HepG2 (cell line): ENCODE measurements at regions not wholly inside any gene's neighbourhood (a gene's known extent, or its start where the extent isn't known, plus 50 kb on each side); places are given as distances from the start of the nearest gene placed in this dataset.

Source experiments
- ATAC-seq: fragments of 200-7000 bp; cut with Tn5 transposase; 3 replicates; pipeline ENCODE4 v1.9.1; 2020; ENCODE audit warnings: mild to moderate bottlenecking, moderate library complexity
- BruUV-seq: library from RNA; stranded (reverse); fragments of 400-500 nt; replicated peaks from 2 replicates; lab custom pipeline; 2021; lab: Mats Ljungman, UMichigan
- CTCF ChIA-PET: fragments of 300-600 bp; formaldehyde crosslinking; extraction: SDS; loops from one replicate; lab custom pipeline; 2021; ENCODE audit warnings: low total read pairs, inconsistent platforms, low intra/inter-chr PET ratio; lab: Yijun Ruan, JAX
- POLR2A ChIA-PET: fragments of 350-600 bp; sonication (Branson Sonifier 250); formaldehyde crosslinking; loops from one replicate; lab custom pipeline; 2020; ENCODE audit warnings: antibody characterized with exemption, inconsistent platforms; lab: Yijun Ruan, JAX
- DNase-seq: peaks from one replicate; pipeline ENCODE4 v3.0.0-alpha.2; 2015; ENCODE audit warnings: low spot score
- FAIRE-seq: peaks from 3 replicates; lab custom pipeline; 2011; peaks lifted over from hg19 to GRCh38; lab: Jason Lieb, UNC
- H2AFZ ChIP-seq: one replicate; pipeline ENCODE4 v1.6.1; 2011; ENCODE audit warnings: low read length, inconsistent platforms
- H3K27ac ChIP-seq: fragments of 300-600 bp; 3 replicates; pipeline ENCODE4 v1.8.0; 2011; ENCODE audit warnings: mixed run types, mild to moderate bottlenecking, mixed read lengths, low read length, inconsistent platforms; ENCODE audit not compliant: insufficient read depth; ENCODE audit errors: extremely low read length
- H3K27me3 ChIP-seq, 2 experiments: fragments of 200-600 bp in 1 of 2; 2 replicates in 1 of 2; 3 replicates in 1 of 2; pipeline versions ENCODE4 v1.6.0 to v1.8.0; 2011; ENCODE audit warnings: low read length in 2 of 2, mild to moderate bottlenecking in 2 of 2, moderate library complexity in 2 of 2, inconsistent platforms in 1 of 2; ENCODE audit not compliant: insufficient read depth in 2 of 2, control insufficient read depth in 1 of 2
- H3K36me3 ChIP-seq, 2 experiments: fragments of 200-600 bp in 1 of 2; replicated peaks in 1 of 2; 2 replicates in 1 of 2; 3 replicates in 1 of 2; pipeline versions ENCODE4 v1.5.1 to v1.8.0; 2011; ENCODE audit warnings: low read length in 2 of 2, inconsistent platforms in 1 of 2; ENCODE audit not compliant: insufficient read depth in 2 of 2, control insufficient read depth in 1 of 2
- H3K4me1 ChIP-seq: 2 replicates; pipeline ENCODE4 v1.5.1; 2012; ENCODE audit warnings: low read length, inconsistent platforms; ENCODE audit not compliant: insufficient read depth
- H3K4me2 ChIP-seq: 2 replicates; pipeline ENCODE4 v1.6.0; 2011; ENCODE audit warnings: low read depth, low read length, inconsistent platforms
- H3K4me3 ChIP-seq, 3 experiments: fragments of 200-600 bp in 1 of 3; sonication (generic), shearing (Covaris generic) in 1 of 3; replicated peaks in 1 of 3; 2 replicates each; pipeline ENCODE4 v1.5.1; 2011 to 2016; ENCODE audit warnings: low read length in 3 of 3, inconsistent platforms in 2 of 3, low read depth in 2 of 3, mild to moderate bottlenecking in 2 of 3, control low read depth in 1 of 3, mixed read lengths in 1 of 3; ENCODE audit not compliant: insufficient read depth in 1 of 3
- H3K79me2 ChIP-seq: one replicate; pipeline ENCODE4 v1.6.1; 2011; ENCODE audit warnings: low read length, inconsistent platforms; ENCODE audit not compliant: insufficient read depth
- H3K9ac ChIP-seq: 2 replicates; pipeline ENCODE4 v1.6.0; 2011; ENCODE audit warnings: mild to moderate bottlenecking, low read depth, low read length, inconsistent platforms; ENCODE audit not compliant: insufficient read depth
- H3K9me3 ChIP-seq: 2 replicates; pipeline ENCODE4 v1.5.1; 2012; ENCODE audit warnings: mild to moderate bottlenecking, low read length
- H4K20me1 ChIP-seq: 2 replicates; pipeline ENCODE4 v1.6.0; 2011; ENCODE audit warnings: inconsistent platforms, mild to moderate bottlenecking, low read length, moderate library complexity; ENCODE audit not compliant: insufficient read depth
- ATF7-NPFF ChIP-seq: sonication (generic); formaldehyde crosslinking; IDR thresholded peaks from 2 replicates; pipeline ENCODE4 v1.8.1; 2023; ENCODE audit warnings: mild to moderate bottlenecking, low read depth, missing genetic modification reagents, moderate library complexity
- ISX ChIP-seq: sonication (generic); formaldehyde crosslinking; conservative IDR thresholded peaks from 2 replicates; pipeline ENCODE4 v1.5.0; 2020; ENCODE audit warnings: missing genetic modification reagents
- KDM6A ChIP-seq: IDR thresholded peaks from 2 replicates; pipeline ENCODE4 v1.6.1; 2016; ENCODE audit warnings: low read depth
- KLF13 ChIP-seq: sonication (generic); formaldehyde crosslinking; IDR thresholded peaks from 2 replicates; pipeline ENCODE4 v1.4.0; 2020; ENCODE audit warnings: mild to moderate bottlenecking, missing genetic modification reagents
- ZNF441 ChIP-seq: sonication (generic); formaldehyde crosslinking; IDR thresholded peaks from 2 replicates; pipeline ENCODE4 v1.7.0; 2021; ENCODE audit warnings: missing genetic modification reagents, borderline replicate concordance
- WGBS: methylation state at CpG from one replicate; pipeline ENCODE4 v1.1.6; 2017; ENCODE audit warnings: low lambda C conversion rate; 5-methylcytosine and 5-hydroxymethylcytosine counted together
- in situ Hi-C: cut with HindIII; loops from 2 replicates; pipeline ENCODE4 v1.10.0; 2017; ENCODE audit warnings: low pct_unique_long_range_greater_than_20kb; ENCODE audit not compliant: extremely low pct_ligation_motif_present
- intact Hi-C: fragments of 100-400 bp; cut with micrococcal nuclease; formaldehyde crosslinking; loops from one replicate; pipeline ENCODE4 v1.10.0; 2022; ENCODE audit not compliant: unreplicated experiment
- TF ChIP-seq, protein P1 (sequence below): sonication (generic); formaldehyde crosslinking; IDR thresholded peaks from 2 replicates; pipeline ENCODE4 v1.5.0; 2020; ENCODE audit warnings: missing genetic modification reagents
- TF ChIP-seq, protein P2 (sequence below): sonication (generic); formaldehyde crosslinking; IDR thresholded peaks from 2 replicates; pipeline ENCODE4 v1.4.0; 2020; ENCODE audit warnings: mild to moderate bottlenecking, missing genetic modification reagents, borderline replicate concordance

DNA sequence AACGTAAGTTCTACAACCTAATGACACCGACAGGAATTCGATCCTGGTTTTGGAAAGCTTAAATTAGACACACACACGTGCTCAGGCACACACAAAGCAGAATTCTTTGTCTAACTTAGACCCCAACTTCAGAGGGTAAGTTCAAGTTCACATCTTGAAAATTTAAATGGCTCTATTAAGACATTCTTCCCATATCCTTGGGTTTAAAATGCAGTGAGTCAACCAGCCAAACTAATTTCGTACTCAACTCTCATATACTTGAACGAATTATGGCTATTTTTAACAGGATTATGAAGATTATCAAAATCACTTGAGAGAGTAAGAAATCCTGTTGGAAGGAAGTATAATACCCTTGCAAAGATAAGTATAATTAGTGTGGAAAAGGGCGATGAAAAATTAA is 53.2 kb upstream of the ARL4C start:
- FAIRE-seq = no peak
- peaks cover 38% of the 10 kb centered on the region for H3K4me1 ChIP-seq
- H3K79me2 ChIP-seq = no peaks in the 10 kb centered on the region
- intact Hi-C loops = loop anchor here (1.0 to 10.0 kb wide), 7 partner anchors 142 to 567 kb away; no protein-coding TSS in a partner anchor
- peaks cover 2 to 39% of the 10 kb centered on the region in 2 experiments; a peak in 4 of 5 replicates for H3K27me3 ChIP-seq
- H3K4me3 ChIP-seq = no peak overlapping the region
- WGBS = 50% methylated on average over 7 of the region's 7 CpGs
- H3K9me3 ChIP-seq = peaks cover 3% of the 10 kb centered on the region
- in situ Hi-C loops = loop anchor here (10.0 kb wide), 1 partner anchor 335 kb away; no protein-coding TSS in a partner anchor
- ChIA-PET POLR2A (no interaction called here), CTCF (interaction anchor here (0.6 to 2.4 kb wide), 5 partner anchors 455 to 567 kb away, joined by 3 to 20 read pairs (median 11); no protein-coding TSS in a partner anchor)
- no peaks in the 10 kb centered on the region for H4K20me1 ChIP-seq
- H3K4me2 ChIP-seq = no peak overlapping the region
- no peak overlapping the region for H2AFZ ChIP-seq
- TF ChIP-seq ATF7-NPFF (CRISPR knock-in tag) (no peak), ISX (CRISPR knock-in tag) (no peak), ZNF441 (CRISPR knock-in tag) (no peak), KDM6A (CRISPR knock-in tag) (no peak), KLF13 (CRISPR knock-in tag) (no peak)
- TF ChIP-seq, protein P1, sequence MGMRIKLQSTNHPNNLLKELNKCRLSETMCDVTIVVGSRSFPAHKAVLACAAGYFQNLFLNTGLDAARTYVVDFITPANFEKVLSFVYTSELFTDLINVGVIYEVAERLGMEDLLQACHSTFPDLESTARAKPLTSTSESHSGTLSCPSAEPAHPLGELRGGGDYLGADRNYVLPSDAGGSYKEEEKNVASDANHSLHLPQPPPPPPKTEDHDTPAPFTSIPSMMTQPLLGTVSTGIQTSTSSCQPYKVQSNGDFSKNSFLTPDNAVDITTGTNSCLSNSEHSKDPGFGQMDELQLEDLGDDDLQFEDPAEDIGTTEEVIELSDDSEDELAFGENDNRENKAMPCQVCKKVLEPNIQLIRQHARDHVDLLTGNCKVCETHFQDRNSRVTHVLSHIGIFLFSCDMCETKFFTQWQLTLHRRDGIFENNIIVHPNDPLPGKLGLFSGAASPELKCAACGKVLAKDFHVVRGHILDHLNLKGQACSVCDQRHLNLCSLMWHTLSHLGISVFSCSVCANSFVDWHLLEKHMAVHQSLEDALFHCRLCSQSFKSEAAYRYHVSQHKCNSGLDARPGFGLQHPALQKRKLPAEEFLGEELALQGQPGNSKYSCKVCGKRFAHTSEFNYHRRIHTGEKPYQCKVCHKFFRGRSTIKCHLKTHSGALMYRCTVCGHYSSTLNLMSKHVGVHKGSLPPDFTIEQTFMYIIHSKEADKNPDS = no peak
- TF ChIP-seq, protein P2, sequence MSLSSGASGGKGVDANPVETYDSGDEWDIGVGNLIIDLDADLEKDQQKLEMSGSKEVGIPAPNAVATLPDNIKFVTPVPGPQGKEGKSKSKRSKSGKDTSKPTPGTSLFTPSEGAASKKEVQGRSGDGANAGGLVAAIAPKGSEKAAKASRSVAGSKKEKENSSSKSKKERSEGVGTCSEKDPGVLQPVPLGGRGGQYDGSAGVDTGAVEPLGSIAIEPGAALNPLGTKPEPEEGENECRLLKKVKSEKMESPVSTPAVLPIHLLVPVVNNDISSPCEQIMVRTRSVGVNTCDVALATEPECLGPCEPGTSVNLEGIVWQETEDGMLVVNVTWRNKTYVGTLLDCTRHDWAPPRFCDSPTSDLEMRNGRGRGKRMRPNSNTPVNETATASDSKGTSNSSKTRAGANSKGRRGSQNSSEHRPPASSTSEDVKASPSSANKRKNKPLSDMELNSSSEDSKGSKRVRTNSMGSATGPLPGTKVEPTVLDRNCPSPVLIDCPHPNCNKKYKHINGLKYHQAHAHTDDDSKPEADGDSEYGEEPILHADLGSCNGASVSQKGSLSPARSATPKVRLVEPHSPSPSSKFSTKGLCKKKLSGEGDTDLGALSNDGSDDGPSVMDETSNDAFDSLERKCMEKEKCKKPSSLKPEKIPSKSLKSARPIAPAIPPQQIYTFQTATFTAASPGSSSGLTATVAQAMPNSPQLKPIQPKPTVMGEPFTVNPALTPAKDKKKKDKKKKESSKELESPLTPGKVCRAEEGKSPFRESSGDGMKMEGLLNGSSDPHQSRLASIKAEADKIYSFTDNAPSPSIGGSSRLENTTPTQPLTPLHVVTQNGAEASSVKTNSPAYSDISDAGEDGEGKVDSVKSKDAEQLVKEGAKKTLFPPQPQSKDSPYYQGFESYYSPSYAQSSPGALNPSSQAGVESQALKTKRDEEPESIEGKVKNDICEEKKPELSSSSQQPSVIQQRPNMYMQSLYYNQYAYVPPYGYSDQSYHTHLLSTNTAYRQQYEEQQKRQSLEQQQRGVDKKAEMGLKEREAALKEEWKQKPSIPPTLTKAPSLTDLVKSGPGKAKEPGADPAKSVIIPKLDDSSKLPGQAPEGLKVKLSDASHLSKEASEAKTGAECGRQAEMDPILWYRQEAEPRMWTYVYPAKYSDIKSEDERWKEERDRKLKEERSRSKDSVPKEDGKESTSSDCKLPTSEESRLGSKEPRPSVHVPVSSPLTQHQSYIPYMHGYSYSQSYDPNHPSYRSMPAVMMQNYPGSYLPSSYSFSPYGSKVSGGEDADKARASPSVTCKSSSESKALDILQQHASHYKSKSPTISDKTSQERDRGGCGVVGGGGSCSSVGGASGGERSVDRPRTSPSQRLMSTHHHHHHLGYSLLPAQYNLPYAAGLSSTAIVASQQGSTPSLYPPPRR (CRISPR knock-in tag) = no peak
- no peak overlapping the region for H3K9ac ChIP-seq
- ATAC-seq = no peak
- BruUV-seq = no TSS peak
- no peaks in the 10 kb centered on the region for H3K36me3 ChIP-seq
- no peak overlapping the region for H3K27ac ChIP-seq
- DNase-seq = no peak
